ENCODE measurements at regions not wholly inside any gene's neighbourhood (a gene's known extent, or its start where the extent isn't known, plus 50 kb on each side); places are given as distances from the start of the nearest gene placed in this dataset.

DNA sequence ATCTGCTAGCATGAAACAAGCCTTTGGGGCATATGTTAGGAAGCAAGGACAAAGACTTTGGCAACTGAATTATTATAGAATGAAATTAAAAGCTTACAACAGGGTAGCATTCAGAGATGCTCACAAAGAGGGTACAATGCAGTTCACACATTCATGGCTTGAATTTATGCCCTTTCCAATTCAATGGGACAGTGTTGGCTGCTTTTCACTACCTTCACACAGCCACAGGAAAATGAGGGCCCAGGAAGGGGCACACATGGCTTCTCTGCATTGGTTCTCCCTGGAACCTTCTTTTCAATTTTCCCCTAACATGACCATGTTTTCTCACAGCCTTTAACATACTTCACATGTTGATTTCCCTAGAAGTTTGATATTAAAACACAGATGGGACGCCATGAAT is 978.1 kb downstream of the TMEM182 start:
- no peak overlapping the region for H3K27ac ChIP-seq
- no peak for ATAC-seq
- no peak for DNase-seq
- no peaks in the 10 kb centered on the region for H3K27me3 ChIP-seq
- H3K4me1 ChIP-seq = no peaks in the 10 kb centered on the region
- TF ChIP-seq CTCF (IDR thresholded peaks at IDR 0.05) = no peak
- no peak for TF ChIP-seq POLR2A (IDR thresholded peaks at IDR 0.05)
- intact Hi-C loops (cut with DNase I) = no loop called here
- peaks cover 0 to 14% (median under 1%) of the 10 kb centered on the region in 12 donors for H3K9me3 ChIP-seq
- H3K36me3 ChIP-seq = no peaks in the 10 kb centered on the region
- no peak overlapping the region for H3K4me3 ChIP-seq
- 59 to 67% (median 64%) methylated on average over 1 of the region's 1 CpG for WGBS, 4 donors

GRCh38 chr2:103740631-103741030 is 978.8 kb downstream of the TMEM182 start:
- intact Hi-C loops (cut with DNase I) = no loop called here
- Histone ChIP-seq H3K4me3 (no peak overlapping the region), H3K27me3 (no peaks in the 10 kb centered on the region), H3K36me3 (no peaks in the 10 kb centered on the region), H3K27ac (no peak overlapping the region), H3K9me3 (peaks cover 0 to 8% (median 0%) of the 10 kb centered on the region in 12 donors), H3K4me1 (no peaks in the 10 kb centered on the region)
- DNase-seq (no peak), ATAC-seq (no peak)
- no peak for TF ChIP-seq CTCF (IDR thresholded peaks at IDR 0.05)
- no peak for TF ChIP-seq POLR2A (IDR thresholded peaks at IDR 0.05)
- WGBS, 4 donors = 78 to 87% (median 82%) methylated on average over 1 of the region's 1 CpG

GRCh38 chr2:103743195-103743594 is 981.4 kb downstream of the TMEM182 start:
- no peak for ATAC-seq
- Histone ChIP-seq H3K36me3 (no peaks in the 10 kb centered on the region), H3K9me3 (no peaks in the 10 kb centered on the region), H3K27me3 (no peaks in the 10 kb centered on the region), H3K27ac (no peak overlapping the region), H3K4me1 (no peaks in the 10 kb centered on the region), H3K4me3 (no peak overlapping the region)
- TF ChIP-seq CTCF (IDR thresholded peaks at IDR 0.05) (no peak), POLR2A (IDR thresholded peaks at IDR 0.05) (no peak)
- DNase-seq = no peak
- intact Hi-C loops (cut with DNase I) = no loop called here

GRCh38 chr2:103754530-103754929 is 992.7 kb downstream of the TMEM182 start:
- DNase-seq (no peak), ATAC-seq (no peak)
- H3K27me3 ChIP-seq = no peaks in the 10 kb centered on the region
- no peaks in the 10 kb centered on the region for H3K36me3 ChIP-seq
- intact Hi-C loops (cut with DNase I) = no loop called here
- H3K27ac ChIP-seq = no peak overlapping the region
- 59 to 74% (median 68%) methylated on average over 2 of the region's 2 CpGs for whole genome bisulfite sequencing, 4 donors
- H3K4me3 ChIP-seq = no peak overlapping the region
- peaks cover 0 to 7% (median 0%) of the 10 kb centered on the region in 12 donors for H3K9me3 ChIP-seq
- TF ChIP-seq POLR2A (IDR thresholded peaks at IDR 0.05) (no peak), CTCF (IDR thresholded peaks at IDR 0.05) (no peak)
- H3K4me1 ChIP-seq = no peaks in the 10 kb centered on the region
